PC-3 (cell line): ENCODE measurements at regions not wholly inside any gene's neighbourhood (a gene's known extent, or its start where the extent isn't known, plus 50 kb on each side); places are given as distances from the start of the nearest gene placed in this dataset.

Experiments
- EZH2 ChIP-seq: fragments of 300-600 bp; sonication (generic); IDR thresholded peaks from one replicate; pipeline ENCODE4 v1.6.1; 2017; ENCODE audit warnings: antibody characterized with exemption, mild to moderate bottlenecking, low read length; ENCODE audit not compliant: unreplicated experiment
- EZH2phosphoT487 ChIP-seq: fragments of 300-600 bp; sonication (generic); IDR thresholded peaks from 2 replicates; pipeline ENCODE4 v1.6.1; 2018; ENCODE audit warnings: mild to moderate bottlenecking, antibody characterized with exemption, low read length, borderline replicate concordance
- TF ChIP-seq, protein P1 (sequence below): fragments of 300-600 bp; sonication (generic); conservative IDR thresholded peaks from 2 replicates; pipeline ENCODE4 v1.5.1; 2017; ENCODE audit warnings: antibody characterized with exemption, low read depth, mild to moderate bottlenecking, low read length

- TF ChIP-seq, protein P1, sequence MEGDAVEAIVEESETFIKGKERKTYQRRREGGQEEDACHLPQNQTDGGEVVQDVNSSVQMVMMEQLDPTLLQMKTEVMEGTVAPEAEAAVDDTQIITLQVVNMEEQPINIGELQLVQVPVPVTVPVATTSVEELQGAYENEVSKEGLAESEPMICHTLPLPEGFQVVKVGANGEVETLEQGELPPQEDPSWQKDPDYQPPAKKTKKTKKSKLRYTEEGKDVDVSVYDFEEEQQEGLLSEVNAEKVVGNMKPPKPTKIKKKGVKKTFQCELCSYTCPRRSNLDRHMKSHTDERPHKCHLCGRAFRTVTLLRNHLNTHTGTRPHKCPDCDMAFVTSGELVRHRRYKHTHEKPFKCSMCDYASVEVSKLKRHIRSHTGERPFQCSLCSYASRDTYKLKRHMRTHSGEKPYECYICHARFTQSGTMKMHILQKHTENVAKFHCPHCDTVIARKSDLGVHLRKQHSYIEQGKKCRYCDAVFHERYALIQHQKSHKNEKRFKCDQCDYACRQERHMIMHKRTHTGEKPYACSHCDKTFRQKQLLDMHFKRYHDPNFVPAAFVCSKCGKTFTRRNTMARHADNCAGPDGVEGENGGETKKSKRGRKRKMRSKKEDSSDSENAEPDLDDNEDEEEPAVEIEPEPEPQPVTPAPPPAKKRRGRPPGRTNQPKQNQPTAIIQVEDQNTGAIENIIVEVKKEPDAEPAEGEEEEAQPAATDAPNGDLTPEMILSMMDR, result no peak
- no peak for TF ChIP-seq EZH2
- no peak for TF ChIP-seq EZH2phosphoT487
Observed at GRCh38 chr15:85963262-85963760, 116.4 kb upstream of the AGBL1 start.
